HG03565 (cell line): ENCODE measurements at regions not wholly inside any gene's neighbourhood (a gene's known extent, or its start where the extent isn't known, plus 50 kb on each side); places are given as distances from the start of the nearest gene placed in this dataset.
"Not testable (repeated sequence)": the region's sequence is repeated elsewhere in the genome, so short reads cannot be mapped to it uniquely, and the experiment has no call there.

ENCODE experiments used
- ATAC-seq: cut with Tn5 transposase; IDR thresholded peaks from one replicate; pipeline ENCODE4 v1.9.1; 2021; ENCODE audit warnings: mild to moderate bottlenecking, moderate library complexity; ENCODE audit not compliant: unreplicated experiment

GRCh38 chr2:22011048-22011447 lies 887.3 kb downstream of the TDRD15 start:
- no peak for ATAC-seq

GRCh38 chr2:22020091-22020742 lies 896.4 kb downstream of the TDRD15 start:
- no peak for ATAC-seq

GRCh38 chr2:22027345-22028005 lies 903.7 kb downstream of the TDRD15 start:
- ATAC-seq: no peak

GRCh38 chr2:22035361-22035830 lies 911.6 kb downstream of the TDRD15 start:
- ATAC-seq: no peak

- no peak for ATAC-seq
These were observed 913.5 kb downstream of the TDRD15 start for GRCh38 chr2:22037274-22037673.

- ATAC-seq: no peak
These were observed 920.0 kb downstream of the TDRD15 start for GRCh38 chr2:22043784-22044183.

- ATAC-seq: no peak
These were observed 932.2 kb downstream of the TDRD15 start for GRCh38 chr2:22055784-22056620.

- ATAC-seq: no peak
These were observed 932.9 kb downstream of the TDRD15 start for GRCh38 chr2:22056621-22057132.

- ATAC-seq: no peak
These were observed 938.9 kb downstream of the TDRD15 start for GRCh38 chr2:22062679-22063078.

GRCh38 chr2:22076454-22076853 lies 952.7 kb downstream of the TDRD15 start:
- ATAC-seq: no peak

- no peak for ATAC-seq
These were observed 954.9 kb downstream of the TDRD15 start for GRCh38 chr2:22078701-22079100.

GRCh38 chr2:22079583-22079982 lies 955.8 kb downstream of the TDRD15 start:
- no peak for ATAC-seq

GRCh38 chr2:22086726-22087125 lies 963.0 kb downstream of the TDRD15 start:
- no peak for ATAC-seq

- ATAC-seq: not testable (repeated sequence)
These were observed 979.8 kb downstream of the TDRD15 start for GRCh38 chr2:22103617-22104016.

GRCh38 chr2:22110244-22110651 lies 986.5 kb downstream of the TDRD15 start:
- ATAC-seq: no peak

GRCh38 chr2:22124003-22124402 lies 1000.2 kb downstream of the TDRD15 start:
- ATAC-seq: no peak

GRCh38 chr2:22126106-22126505 lies 1002.3 kb downstream of the TDRD15 start:
- no peak for ATAC-seq

GRCh38 chr2:22126978-22127377 lies 1003.2 kb downstream of the TDRD15 start:
- ATAC-seq: no peak

GRCh38 chr2:22134421-22134820 lies 1010.7 kb downstream of the TDRD15 start:
- ATAC-seq: no peak

GRCh38 chr2:22136446-22136845 lies 1012.7 kb downstream of the TDRD15 start:
- ATAC-seq: no peak

GRCh38 chr2:22143840-22144239 lies 1020.1 kb downstream of the TDRD15 start:
- ATAC-seq: no peak
